Epithelial cell of esophagus (primary cell): ENCODE measurements at regions not wholly inside any gene's neighbourhood (a gene's known extent, or its start where the extent isn't known, plus 50 kb on each side); places are given as distances from the start of the nearest gene placed in this dataset.

Experiments
- DNase-seq: peaks from one replicate; pipeline ENCODE4 v3.0.0; 2010; ENCODE audit warnings: low read depth
- H3K4me3 ChIP-seq: 2 replicates; pipeline ENCODE4 v1.5.1; 2011; ENCODE audit warnings: mild to moderate bottlenecking, low read length, control low read depth
- TF ChIP-seq, protein P1 (sequence below): IDR thresholded peaks from 2 replicates; pipeline ENCODE4 v1.5.1; 2011; ENCODE audit warnings: low read depth, mild to moderate bottlenecking, low read length, control low read depth, inconsistent platforms; ENCODE audit not compliant: insufficient read depth; ENCODE audit errors: missing control alignments

DNA sequence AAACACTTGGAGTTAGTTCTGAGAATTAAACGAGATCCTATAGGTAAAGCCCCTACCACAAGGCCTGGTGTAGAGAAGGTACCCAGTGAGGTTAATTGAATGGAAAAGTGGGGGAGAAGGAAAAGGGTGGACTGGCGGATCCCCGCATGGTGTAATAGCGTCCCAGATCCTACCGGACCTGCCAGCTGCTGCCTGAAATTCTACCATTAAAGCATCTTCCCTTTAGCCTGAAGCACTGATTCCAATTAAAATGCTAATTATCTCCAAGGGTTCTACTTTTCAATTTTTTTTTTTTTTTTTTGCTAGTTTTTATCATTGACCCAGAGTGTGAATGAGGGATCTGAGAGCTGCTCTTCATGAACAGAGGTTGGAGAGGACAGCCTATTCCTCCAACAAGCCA, 237.9 kb downstream of the TLE3 start:
- TF ChIP-seq, protein P1, sequence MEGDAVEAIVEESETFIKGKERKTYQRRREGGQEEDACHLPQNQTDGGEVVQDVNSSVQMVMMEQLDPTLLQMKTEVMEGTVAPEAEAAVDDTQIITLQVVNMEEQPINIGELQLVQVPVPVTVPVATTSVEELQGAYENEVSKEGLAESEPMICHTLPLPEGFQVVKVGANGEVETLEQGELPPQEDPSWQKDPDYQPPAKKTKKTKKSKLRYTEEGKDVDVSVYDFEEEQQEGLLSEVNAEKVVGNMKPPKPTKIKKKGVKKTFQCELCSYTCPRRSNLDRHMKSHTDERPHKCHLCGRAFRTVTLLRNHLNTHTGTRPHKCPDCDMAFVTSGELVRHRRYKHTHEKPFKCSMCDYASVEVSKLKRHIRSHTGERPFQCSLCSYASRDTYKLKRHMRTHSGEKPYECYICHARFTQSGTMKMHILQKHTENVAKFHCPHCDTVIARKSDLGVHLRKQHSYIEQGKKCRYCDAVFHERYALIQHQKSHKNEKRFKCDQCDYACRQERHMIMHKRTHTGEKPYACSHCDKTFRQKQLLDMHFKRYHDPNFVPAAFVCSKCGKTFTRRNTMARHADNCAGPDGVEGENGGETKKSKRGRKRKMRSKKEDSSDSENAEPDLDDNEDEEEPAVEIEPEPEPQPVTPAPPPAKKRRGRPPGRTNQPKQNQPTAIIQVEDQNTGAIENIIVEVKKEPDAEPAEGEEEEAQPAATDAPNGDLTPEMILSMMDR: no peak
- H3K4me3 ChIP-seq: no peak overlapping the region
- no peak for DNase-seq

DNA sequence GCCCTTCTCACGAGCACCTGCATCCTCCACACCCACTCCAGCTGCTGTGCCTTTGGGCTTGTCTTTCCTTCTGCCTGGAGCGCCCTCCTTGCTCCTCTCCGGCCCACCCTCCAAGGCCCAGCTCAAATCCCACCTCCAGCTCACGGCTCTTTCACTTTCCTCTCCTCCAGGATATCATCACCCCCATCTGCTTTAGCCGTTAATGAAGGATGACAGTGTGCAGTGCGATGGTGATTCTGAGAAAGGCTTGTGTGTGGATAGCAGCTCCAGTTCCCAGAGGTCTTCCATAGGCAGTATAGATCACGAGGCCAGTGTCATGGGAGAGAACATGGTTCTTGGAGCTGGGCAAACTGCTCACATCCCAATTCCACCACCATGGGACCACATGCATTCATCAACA, 237.4 kb downstream of the TLE3 start:
- DNase-seq: no peak
- no peak overlapping the region for H3K4me3 ChIP-seq
- TF ChIP-seq, protein P1: no peak

DNA sequence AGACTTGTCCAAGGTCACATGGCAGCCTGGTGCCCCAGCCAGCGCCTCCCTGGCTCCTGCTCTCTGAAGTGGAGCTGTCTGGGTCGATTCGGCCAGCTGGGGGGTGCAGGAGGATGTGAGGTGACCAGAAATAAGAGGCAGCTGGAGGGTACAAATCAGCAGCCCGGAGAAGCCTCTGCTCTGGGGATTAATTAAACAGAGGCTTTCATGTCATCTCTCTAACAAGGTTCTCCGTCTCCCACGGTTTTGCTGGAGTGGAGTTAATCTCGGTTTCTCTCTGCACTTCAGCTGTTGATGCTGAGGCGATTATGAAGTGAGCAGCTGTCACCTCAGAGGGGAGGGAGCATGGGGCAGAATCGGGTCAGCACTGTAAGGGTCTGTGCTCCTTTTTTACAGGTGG, 236.8 kb downstream of the TLE3 start:
- no peak for DNase-seq
- TF ChIP-seq, protein P1: no peak
- no peak overlapping the region for H3K4me3 ChIP-seq

DNA sequence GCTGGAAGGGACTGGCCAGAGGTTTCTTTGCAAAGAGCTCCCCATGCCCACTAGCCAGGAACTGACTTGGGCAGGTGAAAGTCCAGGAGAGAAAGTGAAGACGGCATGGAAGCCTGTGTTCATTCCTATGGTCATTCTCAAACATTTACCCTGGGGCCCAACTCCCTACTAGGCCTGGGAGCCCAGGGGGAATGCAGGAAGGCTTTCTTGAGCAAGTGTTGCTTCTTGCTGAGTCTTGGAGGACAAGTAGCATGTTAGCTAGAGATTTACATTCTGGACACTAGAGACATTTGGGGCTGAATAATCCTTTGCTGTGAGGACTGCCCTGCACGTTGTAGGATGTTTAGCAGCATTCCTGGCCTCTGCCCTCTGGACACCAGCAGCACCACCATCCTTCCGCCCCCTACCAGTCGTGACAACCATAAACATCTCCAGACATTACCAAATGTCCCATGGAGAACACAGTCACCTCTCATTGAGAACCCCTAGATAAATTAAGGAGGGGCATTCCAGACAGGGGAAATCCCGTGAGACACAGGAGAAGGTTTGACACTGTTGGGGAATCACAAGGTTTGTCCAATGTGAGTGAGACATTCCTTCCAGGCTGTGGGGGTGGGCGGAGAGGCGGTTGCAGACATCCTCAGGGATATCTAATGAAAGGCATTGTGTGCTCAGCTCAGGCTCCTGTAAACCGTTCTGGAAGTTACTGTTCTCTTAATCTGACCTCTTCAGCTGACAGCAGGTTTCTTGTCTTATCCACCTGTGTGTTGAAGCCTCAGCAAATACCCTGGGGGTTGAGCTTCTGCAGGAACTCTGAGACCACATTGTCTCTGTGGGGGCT, 236.2 kb downstream of the TLE3 start:
- no peak overlapping the region for H3K4me3 ChIP-seq
- TF ChIP-seq, protein P1: no peak
- DNase-seq: no peak

DNA sequence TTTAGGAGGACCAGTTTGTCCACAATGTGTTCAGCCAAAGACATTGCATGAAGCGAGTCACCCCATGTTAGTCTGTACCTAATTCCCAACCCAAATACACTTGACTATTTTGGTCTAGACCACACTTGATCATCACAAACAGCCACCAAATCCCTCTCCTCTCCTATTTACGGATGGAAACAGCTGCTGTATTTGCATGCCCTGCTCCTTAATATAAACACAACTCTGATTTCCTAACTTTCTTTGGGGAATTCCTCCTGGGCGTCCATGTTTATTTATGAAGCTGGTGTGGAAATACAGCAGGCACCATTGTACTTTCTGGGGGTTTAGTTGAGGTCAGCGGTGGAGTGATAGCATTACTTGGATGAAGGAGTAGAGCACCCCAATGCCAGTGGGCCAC, 235.2 kb downstream of the TLE3 start:
- TF ChIP-seq, protein P1: no peak
- no peak overlapping the region for H3K4me3 ChIP-seq
- peak; percentile 16 for DNase-seq

DNA sequence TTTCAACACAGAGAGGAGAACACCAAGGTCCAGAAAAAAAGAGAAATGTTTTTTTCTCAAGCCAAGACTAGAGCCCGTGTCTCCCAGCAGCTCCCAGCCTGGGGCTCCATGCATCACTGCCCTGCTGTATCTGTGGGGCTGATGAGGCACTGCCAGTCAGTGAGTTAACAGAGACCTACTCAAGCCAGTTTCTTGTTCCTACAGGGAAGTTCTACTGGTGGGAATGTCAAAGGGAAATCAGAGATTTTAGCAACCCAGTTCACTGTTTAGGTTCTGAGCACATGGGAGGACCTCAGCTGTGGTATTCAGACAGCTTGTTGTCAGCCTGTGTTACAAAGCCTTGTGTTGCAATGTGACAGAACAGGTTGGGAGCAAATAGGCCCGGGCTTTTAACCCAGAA, 234.3 kb downstream of the TLE3 start:
- TF ChIP-seq, protein P1: no peak
- DNase-seq: no peak
- H3K4me3 ChIP-seq: no peak overlapping the region

DNA sequence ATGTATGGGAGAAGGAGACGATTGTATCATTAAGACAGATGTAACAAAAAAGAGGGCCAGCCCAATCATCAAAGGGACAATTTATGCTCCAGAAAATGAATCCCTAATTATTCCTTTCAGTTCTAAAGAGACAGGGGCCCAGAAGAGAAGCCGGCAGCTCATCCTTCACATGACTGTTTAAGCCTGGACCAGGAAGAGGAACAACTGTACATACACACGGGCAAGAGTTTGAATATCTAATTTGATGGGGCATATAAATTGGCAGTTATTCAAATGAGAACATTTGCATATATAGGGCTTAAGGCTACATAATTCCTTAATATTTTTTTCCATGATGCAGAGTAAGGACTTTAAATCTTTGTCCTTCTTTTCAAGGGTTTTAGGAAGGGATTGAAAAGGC, 232.3 kb downstream of the TLE3 start:
- no peak for DNase-seq
- H3K4me3 ChIP-seq: no peak overlapping the region
- TF ChIP-seq, protein P1: no peak
